Endothelial cell of umbilical vein (primary cell): ENCODE measurements at regions not wholly inside any gene's neighbourhood (a gene's known extent, or its start where the extent isn't known, plus 50 kb on each side); places are given as distances from the start of the nearest gene placed in this dataset.

ENCODE experiments used
- EZH2 ChIP-seq: IDR thresholded peaks from 2 replicates; pipeline ENCODE4 v1.6.1; 2012; ENCODE audit warnings: borderline replicate concordance, low read depth, mild to moderate bottlenecking, moderate library complexity, low read length, inconsistent platforms; ENCODE audit not compliant: severe bottlenecking
- FOS ChIP-seq: IDR thresholded peaks from 2 replicates; pipeline ENCODE4 v1.6.1; 2011; ENCODE audit warnings: mild to moderate bottlenecking, low read length, moderate library complexity, borderline replicate concordance; ENCODE audit not compliant: insufficient read depth
- JUN ChIP-seq: IDR thresholded peaks from 2 replicates; pipeline ENCODE4 v1.6.1; 2011; ENCODE audit warnings: borderline replicate concordance, low read depth; ENCODE audit not compliant: insufficient read length, insufficient read depth
- MYC ChIP-seq: IDR thresholded peaks from one replicate; pipeline ENCODE4 v1.6.1; 2011; ENCODE audit warnings: mild to moderate bottlenecking, low read depth, low read length
- POLR2A ChIP-seq: IDR thresholded peaks from 2 replicates; pipeline ENCODE4 v1.6.1; 2012; ENCODE audit warnings: low read depth, mild to moderate bottlenecking, control low read depth, low read length
- POLR2AphosphoS5 ChIP-seq: IDR thresholded peaks from 2 replicates; pipeline ENCODE4 v1.6.1; 2012; ENCODE audit warnings: low read depth, mild to moderate bottlenecking, control low read depth, low read length, moderate library complexity; ENCODE audit not compliant: insufficient read depth
- TF ChIP-seq, protein P1 (sequence below), 2 donors: IDR thresholded peaks; 1 replicate in 1 of 2; 2 replicates in 1 of 2; pipeline ENCODE4 v1.5.1; 2011; ENCODE audit warnings: low read length in 2 of 2, mild to moderate bottlenecking in 2 of 2, moderate library complexity in 2 of 2, control low read depth in 1 of 2, inconsistent platforms in 1 of 2, low read depth in 1 of 2; ENCODE audit not compliant: insufficient read depth in 1 of 2; ENCODE audit errors: extremely low read depth in 1 of 2
- TF ChIP-seq, protein P2 (sequence below): IDR thresholded peaks from 2 replicates; pipeline ENCODE4 v1.6.1; 2011; ENCODE audit not compliant: insufficient read depth, insufficient read length

DNA sequence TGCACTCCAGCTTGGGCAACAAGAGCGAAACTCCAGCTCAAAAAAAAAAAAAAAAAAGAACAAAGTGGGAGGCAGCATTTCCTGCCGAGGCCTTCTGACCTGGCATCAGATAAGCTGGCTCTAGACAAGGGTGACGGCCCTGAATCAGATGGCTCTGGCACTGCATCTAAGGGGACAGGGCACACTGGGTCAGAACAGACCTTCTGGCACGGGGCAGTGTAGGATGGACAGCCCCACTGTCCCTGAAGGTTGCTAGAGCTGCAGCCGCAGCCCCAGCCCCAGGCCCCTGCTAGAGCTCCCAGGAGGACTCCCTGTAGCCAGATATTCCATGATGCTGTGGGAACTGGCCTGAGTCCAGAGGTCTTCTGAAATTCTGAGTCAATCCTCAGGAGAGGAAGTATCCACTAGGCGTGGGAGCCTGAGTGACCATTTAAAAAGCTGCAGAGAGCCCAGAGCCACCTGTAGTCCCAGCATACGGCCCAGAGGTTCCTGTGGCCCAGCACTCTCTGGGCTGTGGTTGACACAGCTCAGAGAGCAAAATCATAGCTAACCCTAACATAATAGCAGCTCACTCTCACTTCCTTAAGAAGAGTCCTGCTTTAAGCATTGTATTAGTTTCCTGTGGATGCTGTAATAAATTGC is 69.2 kb upstream of the MFGE8 start:
- TF ChIP-seq EZH2 (no peak), JUN (no peak), POLR2A (no peak), MYC (no peak), FOS (no peak), POLR2AphosphoS5 (no peak)
- TF ChIP-seq, protein P1, sequence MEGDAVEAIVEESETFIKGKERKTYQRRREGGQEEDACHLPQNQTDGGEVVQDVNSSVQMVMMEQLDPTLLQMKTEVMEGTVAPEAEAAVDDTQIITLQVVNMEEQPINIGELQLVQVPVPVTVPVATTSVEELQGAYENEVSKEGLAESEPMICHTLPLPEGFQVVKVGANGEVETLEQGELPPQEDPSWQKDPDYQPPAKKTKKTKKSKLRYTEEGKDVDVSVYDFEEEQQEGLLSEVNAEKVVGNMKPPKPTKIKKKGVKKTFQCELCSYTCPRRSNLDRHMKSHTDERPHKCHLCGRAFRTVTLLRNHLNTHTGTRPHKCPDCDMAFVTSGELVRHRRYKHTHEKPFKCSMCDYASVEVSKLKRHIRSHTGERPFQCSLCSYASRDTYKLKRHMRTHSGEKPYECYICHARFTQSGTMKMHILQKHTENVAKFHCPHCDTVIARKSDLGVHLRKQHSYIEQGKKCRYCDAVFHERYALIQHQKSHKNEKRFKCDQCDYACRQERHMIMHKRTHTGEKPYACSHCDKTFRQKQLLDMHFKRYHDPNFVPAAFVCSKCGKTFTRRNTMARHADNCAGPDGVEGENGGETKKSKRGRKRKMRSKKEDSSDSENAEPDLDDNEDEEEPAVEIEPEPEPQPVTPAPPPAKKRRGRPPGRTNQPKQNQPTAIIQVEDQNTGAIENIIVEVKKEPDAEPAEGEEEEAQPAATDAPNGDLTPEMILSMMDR (IDR thresholded peaks at IDR 0.05; ENCODE audit: extremely low read depth in 1 of 2, insufficient read depth in 1 of 2, low read depth in 1 of 2, low read length in 2 of 2) = no peak
- TF ChIP-seq, protein P2, sequence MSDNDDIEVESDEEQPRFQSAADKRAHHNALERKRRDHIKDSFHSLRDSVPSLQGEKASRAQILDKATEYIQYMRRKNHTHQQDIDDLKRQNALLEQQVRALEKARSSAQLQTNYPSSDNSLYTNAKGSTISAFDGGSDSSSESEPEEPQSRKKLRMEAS = no peak
